ENCODE measurements at regions not wholly inside any gene's neighbourhood (a gene's known extent, or its start where the extent isn't known, plus 50 kb on each side); places are given as distances from the start of the nearest gene placed in this dataset.

GRCh38 chr7:159218170-159218569 is 73.5 kb upstream of the VIPR2 start:
- TF ChIP-seq CTCF (conservative IDR thresholded peaks at IDR 0.05 in 1 of 2, IDR thresholded peaks at IDR 0.05 in 1 of 2; ENCODE audit: extremely low read depth in 1 of 2, insufficient read depth in 1 of 2, low read depth in 1 of 2, low read length in 2 of 2) (no peak), EZH2 (IDR thresholded peaks at IDR 0.05; ENCODE audit: borderline replicate concordance, low read length) (no peak)

Data from mammary epithelial cell (primary cell).